Keratinocyte (primary cell): ENCODE measurements at regions not wholly inside any gene's neighbourhood (a gene's known extent, or its start where the extent isn't known, plus 50 kb on each side); places are given as distances from the start of the nearest gene placed in this dataset.
"Not testable (repeated sequence)": the region's sequence is repeated elsewhere in the genome, so short reads cannot be mapped to it uniquely, and the experiment has no call there.

Experiments used
- DNase-seq: peaks from one replicate; pipeline ENCODE4 v3.0.0-alpha.2; 2011; ENCODE audit warnings: low read depth, missing footprints, low spot score
- FAIRE-seq: peaks from 2 replicates; lab custom pipeline; 2011; peaks lifted over from hg19 to GRCh38; lab: Jason Lieb, UNC
- H2AFZ ChIP-seq: 2 replicates; pipeline ENCODE4 v1.6.0; 2012; ENCODE audit warnings: low read length, control low read depth, inconsistent platforms; ENCODE audit not compliant: control insufficient read depth
- H3K27ac ChIP-seq: 2 replicates; pipeline ENCODE4 v1.5.1; 2011; ENCODE audit warnings: low read length; ENCODE audit not compliant: control insufficient read depth, insufficient read depth
- H3K27me3 ChIP-seq: 3 replicates; pipeline ENCODE4 v1.6.0; 2011; ENCODE audit warnings: low read length; ENCODE audit not compliant: control insufficient read depth, insufficient read depth; ENCODE audit errors: extremely low read depth
- H3K36me3 ChIP-seq, 2 experiments: 2 replicates in 1 of 2; 3 replicates in 1 of 2; pipeline ENCODE4 v1.5.1; 2011; ENCODE audit warnings: low read length in 2 of 2, mild to moderate bottlenecking in 1 of 2; ENCODE audit not compliant: control insufficient read depth in 2 of 2, insufficient read depth in 2 of 2; ENCODE audit errors: extremely low read depth in 1 of 2
- H3K4me1 ChIP-seq: 3 replicates; pipeline ENCODE4 v1.5.1; 2011; ENCODE audit warnings: low read length; ENCODE audit not compliant: control insufficient read depth, insufficient read depth; ENCODE audit errors: extremely low read depth
- H3K4me2 ChIP-seq: 3 replicates; pipeline ENCODE4 v1.6.0; 2011; ENCODE audit warnings: low read depth, low read length; ENCODE audit not compliant: control insufficient read depth, insufficient read depth; ENCODE audit errors: extremely low read depth
- H3K4me3 ChIP-seq, 3 experiments: fragments of 200-600 bp in 1 of 3; sonication (generic) in 1 of 3; 2 replicates in 2 of 3; 3 replicates in 1 of 3; pipeline ENCODE4 v1.5.1; 2011 to 2016; ENCODE audit warnings: low read length in 3 of 3, mild to moderate bottlenecking in 3 of 3, control low read depth in 2 of 3, inconsistent platforms in 1 of 3, low read depth in 1 of 3, mixed read lengths in 1 of 3, mixed run types in 1 of 3, moderate library complexity in 1 of 3; ENCODE audit not compliant: control insufficient read depth in 2 of 3, insufficient read depth in 2 of 3; ENCODE audit errors: extremely low read depth in 1 of 3
- H3K79me2 ChIP-seq: 2 replicates; pipeline ENCODE4 v1.6.0; 2012; ENCODE audit warnings: low read length; ENCODE audit not compliant: control insufficient read depth, insufficient read depth
- H3K9ac ChIP-seq: 3 replicates; pipeline ENCODE4 v1.6.0; 2011; ENCODE audit warnings: low read length; ENCODE audit not compliant: control insufficient read depth, insufficient read depth; ENCODE audit errors: extremely low read depth
- H3K9me1 ChIP-seq: 3 replicates; pipeline ENCODE4 v1.6.0; 2011; ENCODE audit warnings: low read length; ENCODE audit not compliant: control insufficient read depth, insufficient read depth; ENCODE audit errors: extremely low read depth
- H3K9me3 ChIP-seq: 2 replicates; pipeline ENCODE4 v1.5.1; 2012; ENCODE audit warnings: low read depth, low read length; ENCODE audit not compliant: control insufficient read depth
- H4K20me1 ChIP-seq: 3 replicates; pipeline ENCODE4 v1.6.0; 2011; ENCODE audit warnings: low read length; ENCODE audit not compliant: control insufficient read depth, insufficient read depth; ENCODE audit errors: extremely low read depth
- CTCF ChIP-seq, 3 experiments: IDR thresholded peaks in 1 of 3; conservative IDR thresholded peaks in 1 of 3; optimal IDR thresholded peaks in 1 of 3; 2 replicates in 2 of 3; 3 replicates in 1 of 3; pipeline versions ENCODE3 to v1.5.1; 2011; ENCODE audit warnings: low read length in 3 of 3, mild to moderate bottlenecking in 3 of 3, moderate library complexity in 2 of 3, control low read depth in 1 of 3, inconsistent platforms in 1 of 3; ENCODE audit not compliant: insufficient read depth in 2 of 3; ENCODE audit errors: extremely low read depth in 1 of 3
- EZH2 ChIP-seq: IDR thresholded peaks from one replicate; pipeline ENCODE4 v1.6.1; 2012; ENCODE audit warnings: inconsistent platforms, mild to moderate bottlenecking, low read length, moderate library complexity
- dilution Hi-C: fragments of 300-500 bp; cut with MboI; formaldehyde crosslinking; loops from one replicate; pipeline ENCODE4 v1.7.0; 2020; ENCODE audit warnings: low sequenced_read_pairs; ENCODE audit not compliant: extremely low pct_ligation_motif_present

- Histone ChIP-seq H3K36me3 (no peaks in the 10 kb centered on the region), H2AFZ (no peak overlapping the region), H3K4me3 (no peak overlapping the region), H3K79me2 (no peaks in the 10 kb centered on the region), H4K20me1 (no peaks in the 10 kb centered on the region), H3K27me3 (no peaks in the 10 kb centered on the region), H3K4me2 (no peak overlapping the region), H3K9me3 (no peaks in the 10 kb centered on the region), H3K9me1 (no peaks in the 10 kb centered on the region), H3K9ac (no peak overlapping the region), H3K4me1 (no peaks in the 10 kb centered on the region), H3K27ac (no peak overlapping the region)
- no peak for DNase-seq
- no peak for FAIRE-seq
- dilution Hi-C loops, result no loop called here
- TF ChIP-seq EZH2 (no peak), CTCF (optimal IDR thresholded peaks at IDR 0.05 in 1 of 3, IDR thresholded peaks at IDR 0.05 in 1 of 3, conservative IDR thresholded peaks at IDR 0.05 in 1 of 3; ENCODE audit: extremely low read depth in 1 of 3, insufficient read depth in 2 of 3, low read length in 3 of 3) (no peak)
Measured at GRCh38 chr12:38527631-38528030, 211.1 kb downstream of the ALG10B start.

GRCh38 chr12:38528527-38528926, 212.0 kb downstream of the ALG10B start:
- H3K79me2 ChIP-seq, result no peaks in the 10 kb centered on the region
- H3K9ac ChIP-seq, result no peak overlapping the region
- no peak overlapping the region for H3K4me3 ChIP-seq
- no peaks in the 10 kb centered on the region for H3K36me3 ChIP-seq
- DNase-seq, result no peak
- H4K20me1 ChIP-seq, result no peaks in the 10 kb centered on the region
- no peaks in the 10 kb centered on the region for H3K9me1 ChIP-seq
- no peaks in the 10 kb centered on the region for H3K27me3 ChIP-seq
- H3K4me2 ChIP-seq, result no peak overlapping the region
- no peak for FAIRE-seq
- H3K9me3 ChIP-seq, result no peaks in the 10 kb centered on the region
- H3K4me1 ChIP-seq, result no peaks in the 10 kb centered on the region
- dilution Hi-C loops, result no loop called here
- H3K27ac ChIP-seq, result no peak overlapping the region
- TF ChIP-seq EZH2 (no peak), CTCF (optimal IDR thresholded peaks at IDR 0.05 in 1 of 3, IDR thresholded peaks at IDR 0.05 in 1 of 3, conservative IDR thresholded peaks at IDR 0.05 in 1 of 3; ENCODE audit: extremely low read depth in 1 of 3, insufficient read depth in 2 of 3, low read length in 3 of 3) (no peak)
- no peak overlapping the region for H2AFZ ChIP-seq

- H3K36me3 ChIP-seq, dilution Hi-C loops, H4K20me1 ChIP-seq, DNase-seq, H2AFZ ChIP-seq, H3K4me2 ChIP-seq, H3K27me3 ChIP-seq, H3K79me2 ChIP-seq, H3K9me1 ChIP-seq, H3K4me3 ChIP-seq, H3K4me1 ChIP-seq, H3K27ac ChIP-seq, H3K9me3 ChIP-seq, FAIRE-seq, H3K9ac ChIP-seq: not testable (repeated sequence)
Measured at GRCh38 chr12:38529281-38529680, 212.7 kb downstream of the ALG10B start.
